BJ (cell line): ENCODE measurements at regions not wholly inside any gene's neighbourhood (a gene's known extent, or its start where the extent isn't known, plus 50 kb on each side); places are given as distances from the start of the nearest gene placed in this dataset.

ENCODE experiments used
- CTCF ChIA-PET: fragments of 350-600 bp; formaldehyde crosslinking; extraction: SDS; loops from one replicate; lab custom pipeline; 2021; ENCODE audit warnings: antibody characterized with exemption, inconsistent platforms; lab: Yijun Ruan, JAX
- POLR2A ChIA-PET: fragments of 300-600 bp; sonication (Branson Sonifier 250); formaldehyde crosslinking; extraction: SDS; loops from one replicate; lab custom pipeline; 2021; ENCODE audit warnings: antibody characterized with exemption; lab: Charles Lee
- DNase-seq: peaks from one replicate; pipeline ENCODE4 v3.0.0-alpha.2; 2011; ENCODE audit warnings: low read depth
- H3K27me3 ChIP-seq: 2 replicates; pipeline ENCODE4 v1.6.0; 2011; ENCODE audit warnings: low read length; ENCODE audit not compliant: control insufficient read depth, insufficient read depth
- H3K36me3 ChIP-seq: 2 replicates; pipeline ENCODE4 v1.5.1; 2011; ENCODE audit warnings: low read length; ENCODE audit not compliant: control insufficient read depth, insufficient read depth
- H3K4me3 ChIP-seq: 2 replicates; pipeline ENCODE4 v1.5.1; 2011; ENCODE audit warnings: low read depth, mild to moderate bottlenecking, control low read depth, low read length
- TF ChIP-seq, protein P1 (sequence below): IDR thresholded peaks from 2 replicates; pipeline ENCODE4 v1.5.1; 2011; ENCODE audit warnings: low read depth, mild to moderate bottlenecking, control low read depth, inconsistent platforms, low read length, moderate library complexity; ENCODE audit not compliant: insufficient read depth

DNA sequence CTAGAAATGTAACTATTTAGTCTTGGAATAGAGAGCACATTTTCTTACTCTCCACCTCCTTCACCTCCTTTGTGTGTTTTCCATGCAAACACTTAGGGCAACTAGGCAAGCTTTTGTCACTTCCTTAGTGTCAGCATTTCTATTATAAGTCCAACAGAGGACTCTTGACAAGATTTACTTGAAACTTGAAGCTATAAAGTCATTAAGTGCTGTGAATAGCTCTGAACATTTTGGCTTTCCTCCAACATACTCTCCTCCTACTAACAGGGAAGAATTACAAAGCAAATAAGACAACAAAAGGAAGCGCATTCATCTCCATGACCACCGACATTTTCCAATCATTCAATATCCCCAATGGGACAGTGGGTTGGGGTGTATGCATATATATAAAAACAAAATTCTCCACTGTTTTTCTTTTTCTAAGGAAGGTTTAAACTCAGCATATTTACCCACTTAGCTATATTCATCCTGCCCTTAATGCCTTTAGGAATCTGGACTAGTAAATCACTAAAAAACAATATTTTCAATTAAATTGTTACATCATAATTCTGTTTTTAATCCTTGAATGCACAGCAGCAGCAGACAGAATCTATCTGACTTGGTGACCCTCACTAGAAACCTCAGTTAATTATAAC lies 264.6 kb downstream of the SNCA start:
- TF ChIP-seq, protein P1, sequence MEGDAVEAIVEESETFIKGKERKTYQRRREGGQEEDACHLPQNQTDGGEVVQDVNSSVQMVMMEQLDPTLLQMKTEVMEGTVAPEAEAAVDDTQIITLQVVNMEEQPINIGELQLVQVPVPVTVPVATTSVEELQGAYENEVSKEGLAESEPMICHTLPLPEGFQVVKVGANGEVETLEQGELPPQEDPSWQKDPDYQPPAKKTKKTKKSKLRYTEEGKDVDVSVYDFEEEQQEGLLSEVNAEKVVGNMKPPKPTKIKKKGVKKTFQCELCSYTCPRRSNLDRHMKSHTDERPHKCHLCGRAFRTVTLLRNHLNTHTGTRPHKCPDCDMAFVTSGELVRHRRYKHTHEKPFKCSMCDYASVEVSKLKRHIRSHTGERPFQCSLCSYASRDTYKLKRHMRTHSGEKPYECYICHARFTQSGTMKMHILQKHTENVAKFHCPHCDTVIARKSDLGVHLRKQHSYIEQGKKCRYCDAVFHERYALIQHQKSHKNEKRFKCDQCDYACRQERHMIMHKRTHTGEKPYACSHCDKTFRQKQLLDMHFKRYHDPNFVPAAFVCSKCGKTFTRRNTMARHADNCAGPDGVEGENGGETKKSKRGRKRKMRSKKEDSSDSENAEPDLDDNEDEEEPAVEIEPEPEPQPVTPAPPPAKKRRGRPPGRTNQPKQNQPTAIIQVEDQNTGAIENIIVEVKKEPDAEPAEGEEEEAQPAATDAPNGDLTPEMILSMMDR, result no peak
- no peaks in the 10 kb centered on the region for H3K27me3 ChIP-seq
- no peaks in the 10 kb centered on the region for H3K36me3 ChIP-seq
- ChIA-PET CTCF (interaction anchor here (1.4 kb wide), 1 partner anchor 13 kb away, joined by 4 read pairs; no protein-coding TSS in a partner anchor), POLR2A (no interaction called here)
- no peak for DNase-seq
- no peak overlapping the region for H3K4me3 ChIP-seq

DNA sequence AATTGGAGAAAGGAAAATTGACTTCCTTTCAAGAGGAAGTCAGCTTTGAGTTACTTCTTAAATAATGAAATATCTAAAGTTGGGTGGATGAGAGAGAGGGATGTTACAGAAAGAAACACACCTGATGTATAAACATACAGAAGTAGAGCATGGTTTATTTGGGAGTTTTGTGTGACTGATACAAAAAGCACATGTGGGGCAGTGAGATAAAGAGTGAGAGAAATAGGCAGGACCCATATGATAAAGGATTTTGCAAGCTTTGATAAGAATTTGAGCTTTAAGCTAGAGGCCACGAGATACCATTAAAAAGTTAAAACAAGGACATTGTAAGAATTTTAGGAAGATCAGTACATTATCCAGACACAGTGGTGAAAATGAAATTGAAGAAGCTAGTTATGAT lies 263.3 kb upstream of the GPRIN3 start:
- Histone ChIP-seq H3K27me3 (no peaks in the 10 kb centered on the region), H3K4me3 (no peak overlapping the region), H3K36me3 (no peaks in the 10 kb centered on the region)
- ChIA-PET POLR2A (no interaction called here), CTCF (no interaction called here)
- DNase-seq, result no peak
- TF ChIP-seq, protein P1, result no peak

DNA sequence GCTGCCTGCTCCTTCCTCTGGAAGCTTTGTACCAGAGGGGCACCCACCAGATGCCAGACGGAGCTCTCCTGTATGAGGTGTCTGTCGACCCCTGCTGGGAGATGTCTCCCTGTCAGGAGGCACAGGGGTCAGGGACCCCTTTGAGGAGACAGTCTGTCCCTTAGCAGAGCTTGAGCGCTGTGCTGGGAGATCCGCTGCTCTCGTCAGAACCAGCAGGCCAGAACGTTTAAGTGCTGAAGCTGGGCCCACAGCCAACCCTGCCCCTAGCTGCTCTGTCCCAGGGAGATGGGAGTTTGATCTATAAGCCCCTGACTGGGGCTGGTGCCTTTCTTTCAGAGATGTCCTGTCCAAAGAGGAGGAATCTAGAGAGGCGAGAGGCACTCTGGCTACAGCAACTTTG lies 260.3 kb upstream of the GPRIN3 start:
- ChIA-PET CTCF (no interaction called here), POLR2A (no interaction called here)
- no peak for DNase-seq
- no peak overlapping the region for H3K4me3 ChIP-seq
- no peaks in the 10 kb centered on the region for H3K36me3 ChIP-seq
- H3K27me3 ChIP-seq, result no peaks in the 10 kb centered on the region
- TF ChIP-seq, protein P1, result no peak

DNA sequence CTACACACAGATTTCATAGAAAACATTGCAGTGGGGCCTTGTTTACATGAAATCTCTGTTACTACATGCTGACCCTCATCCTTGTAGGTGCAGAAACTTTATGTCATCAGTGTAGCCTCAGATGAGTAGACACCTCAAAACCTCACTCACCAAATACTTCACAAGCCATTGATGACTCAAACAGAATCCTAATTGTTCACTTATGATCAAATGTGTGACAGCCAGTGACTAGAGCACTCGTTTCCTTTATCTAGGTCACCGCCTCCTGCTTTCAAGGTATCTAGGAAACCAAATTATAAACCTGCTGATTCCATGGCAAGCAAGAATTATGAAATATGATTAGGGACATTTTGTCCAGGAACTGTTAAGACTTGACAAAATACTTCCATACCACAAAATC lies 255.8 kb upstream of the GPRIN3 start:
- DNase-seq, result no peak
- H3K27me3 ChIP-seq, result no peaks in the 10 kb centered on the region
- no peak overlapping the region for H3K4me3 ChIP-seq
- CTCF ChIA-PET, result interaction anchor here (2.0 kb wide), 1 partner anchor 16 kb away, joined by 5 read pairs; no protein-coding TSS in a partner anchor
- H3K36me3 ChIP-seq, result no peaks in the 10 kb centered on the region
- TF ChIP-seq, protein P1, result no peak
- POLR2A ChIA-PET, result no interaction called here

DNA sequence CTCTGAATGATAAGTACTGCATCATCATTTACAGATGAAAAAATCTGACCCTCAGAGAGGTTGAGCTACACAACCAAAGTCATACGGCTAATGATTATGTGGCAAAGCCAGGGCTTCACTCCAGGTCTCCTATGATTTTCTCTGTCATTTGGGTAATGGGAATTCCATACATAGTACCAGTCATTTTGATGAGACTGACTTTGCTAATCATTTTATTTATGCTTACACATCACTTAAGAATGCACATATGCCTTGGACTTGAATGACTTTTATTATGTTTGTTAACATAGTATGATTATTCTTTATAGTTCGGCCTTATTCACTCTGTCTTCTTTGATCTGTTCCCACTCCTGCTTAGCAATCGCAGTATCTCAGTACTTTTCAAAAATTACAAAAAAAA lies 255.1 kb upstream of the GPRIN3 start:
- CTCF ChIA-PET, result interaction anchor here (2.0 kb wide), 1 partner anchor 16 kb away, joined by 5 read pairs; no protein-coding TSS in a partner anchor
- TF ChIP-seq, protein P1, result no peak
- Histone ChIP-seq H3K36me3 (no peaks in the 10 kb centered on the region), H3K27me3 (no peaks in the 10 kb centered on the region), H3K4me3 (no peak overlapping the region)
- no peak for DNase-seq
- POLR2A ChIA-PET, result no interaction called here
